ENCODE measurements at regions not wholly inside any gene's neighbourhood (a gene's known extent, or its start where the extent isn't known, plus 50 kb on each side); places are given as distances from the start of the nearest gene placed in this dataset.
"Not testable (repeated sequence)": the region's sequence is repeated elsewhere in the genome, so short reads cannot be mapped to it uniquely, and the experiment has no call there.

DNA sequence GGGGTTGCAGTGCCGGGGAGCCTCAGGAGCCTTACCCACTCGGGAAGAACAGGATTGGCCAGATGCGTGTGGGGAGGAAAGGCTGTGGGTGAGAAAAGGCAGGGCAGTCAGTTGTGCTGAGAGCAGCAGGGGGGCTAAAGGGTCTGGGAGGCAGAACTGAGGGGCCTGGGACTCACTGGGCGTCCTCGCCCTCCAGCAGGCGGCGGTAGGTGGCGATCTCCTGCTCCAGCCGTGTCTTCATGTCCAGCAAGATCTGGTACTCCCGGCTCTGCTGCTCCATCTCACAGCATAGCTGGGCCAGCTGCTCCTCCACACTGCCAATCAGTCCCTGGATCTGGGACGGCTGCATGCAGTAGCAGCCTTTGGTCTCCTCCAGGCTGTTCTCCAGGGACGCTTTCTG lies 140.2 kb downstream of the CCDC144A start:
- DNase-seq (ENCODE audit: low read depth); in situ Hi-C loops (cut with HindIII; ENCODE audit: low pct_unique_long_range_greater_than_20kb, low sequenced_read_pairs): not testable (repeated sequence)
